ENCODE measurements at regions not wholly inside any gene's neighbourhood (a gene's known extent, or its start where the extent isn't known, plus 50 kb on each side); places are given as distances from the start of the nearest gene placed in this dataset.

DNA sequence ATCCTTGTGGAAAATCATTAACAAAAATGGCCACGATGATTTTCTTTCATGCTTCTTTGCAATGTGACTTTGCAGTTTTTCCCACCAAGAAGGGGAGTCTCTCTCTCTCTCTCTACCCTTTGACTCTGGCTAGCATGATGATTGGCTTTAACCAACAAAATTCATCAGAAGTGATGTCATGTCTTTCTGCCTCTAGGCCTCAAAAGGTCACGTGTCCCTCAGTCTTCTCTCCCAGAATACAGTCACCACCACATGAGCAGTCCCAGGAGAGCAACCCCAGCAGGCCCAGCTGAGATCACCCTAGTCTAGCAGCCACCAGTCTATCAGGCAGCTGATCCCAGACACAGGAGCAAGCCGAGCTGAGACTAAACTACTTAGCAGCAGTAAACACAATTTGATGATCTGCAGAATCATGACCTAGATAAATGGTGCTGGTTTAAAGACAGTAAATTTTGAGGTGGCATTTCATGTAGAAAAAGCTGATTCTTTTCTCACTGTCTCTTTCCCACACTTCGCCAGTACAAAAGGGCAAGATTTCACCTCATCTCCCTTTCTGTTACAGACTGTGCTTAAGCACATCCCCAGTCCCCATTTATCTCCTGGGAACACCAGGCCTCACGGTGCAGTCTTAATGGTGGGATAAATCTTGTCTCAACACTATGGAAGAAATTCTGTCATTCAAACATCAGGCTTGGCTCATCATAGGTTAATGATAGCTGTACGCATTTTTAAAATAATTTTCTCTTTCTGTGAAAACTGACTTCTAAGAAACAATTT, 132.7 kb downstream of the SCG2 start:
- Histone ChIP-seq H3K9ac (ENCODE audit: insufficient read depth, low read length, poor library complexity, severe bottlenecking) (no peak overlapping the region), H3K4me1 (ENCODE audit: control insufficient read depth in 1 of 2, insufficient read depth in 2 of 2, low read length in 2 of 2) (peaks cover 30 to 38% of the 10 kb centered on the region in 2 donors), H3K4me3 (replicated peaks in 1 of 3; ENCODE audit: low read depth in 2 of 3, low read length in 3 of 3) (no peak overlapping the region), H3K4me2 (replicated peaks; ENCODE audit: extremely low read depth, low read length, poor library complexity, severe bottlenecking) (no peak overlapping the region), H3K79me2 (ENCODE audit: insufficient read depth, low read length) (no peaks in the 10 kb centered on the region), H4K20me1 (ENCODE audit: insufficient read depth, low read length) (no peaks in the 10 kb centered on the region), H3K9me3 (replicated peaks in 1 of 2; ENCODE audit: control insufficient read depth in 1 of 2, insufficient read depth in 1 of 2, low read length in 2 of 2) (no peaks in the 10 kb centered on the region), H2AFZ (ENCODE audit: insufficient read depth, low read depth, low read length, poor library complexity, severe bottlenecking) (no peak overlapping the region), H3K27me3 (ENCODE audit: control insufficient read depth in 2 of 2, insufficient read depth in 2 of 2, low read length in 2 of 2) (no peaks in the 10 kb centered on the region), H3K36me3 (replicated peaks in 1 of 2; ENCODE audit: control insufficient read depth in 1 of 2, insufficient read depth in 2 of 2, low read length in 2 of 2) (no peaks in the 10 kb centered on the region), H3K27ac (ENCODE audit: low read depth in 1 of 2, low read length in 2 of 2) (no peak overlapping the region)
- Mint-ChIP-seq H3K4me1 (peaks cover 41% of the 10 kb centered on the region), H3K9me3 (peaks cover 0 to 13% (median 3%) of the 10 kb centered on the region in 7 donors), H3K36me3 (peaks cover 4 to 8% of the 10 kb centered on the region in 2 donors), H3K27me3 (ENCODE audit: low read depth in 3 of 3) (peaks cover 0 to 3% (median 0%) of the 10 kb centered on the region in 3 donors), H3K27ac (no peak overlapping the region), H3K4me3 (no peak overlapping the region)
- DNase-seq = peak in 1 of 3 donors; percentile 43
- TF ChIP-seq, protein P1, sequence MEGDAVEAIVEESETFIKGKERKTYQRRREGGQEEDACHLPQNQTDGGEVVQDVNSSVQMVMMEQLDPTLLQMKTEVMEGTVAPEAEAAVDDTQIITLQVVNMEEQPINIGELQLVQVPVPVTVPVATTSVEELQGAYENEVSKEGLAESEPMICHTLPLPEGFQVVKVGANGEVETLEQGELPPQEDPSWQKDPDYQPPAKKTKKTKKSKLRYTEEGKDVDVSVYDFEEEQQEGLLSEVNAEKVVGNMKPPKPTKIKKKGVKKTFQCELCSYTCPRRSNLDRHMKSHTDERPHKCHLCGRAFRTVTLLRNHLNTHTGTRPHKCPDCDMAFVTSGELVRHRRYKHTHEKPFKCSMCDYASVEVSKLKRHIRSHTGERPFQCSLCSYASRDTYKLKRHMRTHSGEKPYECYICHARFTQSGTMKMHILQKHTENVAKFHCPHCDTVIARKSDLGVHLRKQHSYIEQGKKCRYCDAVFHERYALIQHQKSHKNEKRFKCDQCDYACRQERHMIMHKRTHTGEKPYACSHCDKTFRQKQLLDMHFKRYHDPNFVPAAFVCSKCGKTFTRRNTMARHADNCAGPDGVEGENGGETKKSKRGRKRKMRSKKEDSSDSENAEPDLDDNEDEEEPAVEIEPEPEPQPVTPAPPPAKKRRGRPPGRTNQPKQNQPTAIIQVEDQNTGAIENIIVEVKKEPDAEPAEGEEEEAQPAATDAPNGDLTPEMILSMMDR (IDR thresholded peaks at IDR 0.05) = no peak
- intact Hi-C loops (cut with micrococcal nuclease) = loop anchor here (10.0 kb wide), 2 partner anchors 485 to 495 kb away; partner anchors contain the start of gene MRPL44 (in 1 of the 2)
- 94% methylated on average over 2 of the region's 6 CpGs for WGBS (ENCODE audit: insufficient coverage)

DNA sequence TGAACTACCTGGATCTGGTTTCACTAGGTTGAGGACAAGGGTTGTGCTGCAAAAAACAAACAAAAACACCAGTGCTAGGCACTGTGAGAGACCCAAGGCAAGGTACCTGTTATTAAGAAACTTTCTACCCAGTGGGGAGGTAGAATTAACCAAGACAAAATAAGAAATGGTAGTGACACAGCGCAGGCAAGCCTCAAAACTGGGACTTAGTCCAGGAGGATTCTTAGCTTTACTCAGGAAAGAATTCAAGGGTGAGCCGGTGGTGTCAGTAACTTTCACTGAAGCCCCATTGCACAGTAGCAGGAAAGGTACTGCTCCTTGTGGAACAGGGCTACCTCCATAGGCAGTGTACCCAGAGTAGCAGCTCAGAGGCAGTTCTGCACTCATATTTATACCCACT, 131.6 kb downstream of the SCG2 start:
- Histone ChIP-seq H3K36me3 (replicated peaks in 1 of 2; ENCODE audit: control insufficient read depth in 1 of 2, insufficient read depth in 2 of 2, low read length in 2 of 2) (no peaks in the 10 kb centered on the region), H3K27me3 (ENCODE audit: control insufficient read depth in 2 of 2, insufficient read depth in 2 of 2, low read length in 2 of 2) (no peaks in the 10 kb centered on the region), H3K4me1 (ENCODE audit: control insufficient read depth in 1 of 2, insufficient read depth in 2 of 2, low read length in 2 of 2) (peaks cover 19 to 27% of the 10 kb centered on the region in 2 donors), H3K4me3 (replicated peaks in 1 of 3; ENCODE audit: low read depth in 2 of 3, low read length in 3 of 3) (no peak overlapping the region), H3K9me3 (replicated peaks in 1 of 2; ENCODE audit: control insufficient read depth in 1 of 2, insufficient read depth in 1 of 2, low read length in 2 of 2) (no peaks in the 10 kb centered on the region), H3K4me2 (replicated peaks; ENCODE audit: extremely low read depth, low read length, poor library complexity, severe bottlenecking) (no peak overlapping the region), H2AFZ (ENCODE audit: insufficient read depth, low read depth, low read length, poor library complexity, severe bottlenecking) (no peak overlapping the region), H3K79me2 (ENCODE audit: insufficient read depth, low read length) (no peaks in the 10 kb centered on the region), H3K9ac (ENCODE audit: insufficient read depth, low read length, poor library complexity, severe bottlenecking) (no peak overlapping the region), H4K20me1 (ENCODE audit: insufficient read depth, low read length) (no peaks in the 10 kb centered on the region), H3K27ac (ENCODE audit: low read depth in 1 of 2, low read length in 2 of 2) (no peak overlapping the region)
- H3K9me3 Mint-ChIP-seq = peaks cover 0 to 6% (median 3%) of the 10 kb centered on the region in 7 donors
- no peak overlapping the region for H3K4me3 Mint-ChIP-seq
- TF ChIP-seq, protein P1 (IDR thresholded peaks at IDR 0.05) = no peak
- no peaks in the 10 kb centered on the region for H3K27me3 Mint-ChIP-seq (ENCODE audit: low read depth in 3 of 3)
- no peak for DNase-seq
- WGBS (ENCODE audit: insufficient coverage) = 81% methylated on average over 2 of the region's 2 CpGs
- peaks cover 4 to 6% of the 10 kb centered on the region in 2 donors for H3K36me3 Mint-ChIP-seq
- intact Hi-C loops (cut with micrococcal nuclease) = no loop called here
- H3K27ac Mint-ChIP-seq = no peak overlapping the region
- H3K4me1 Mint-ChIP-seq = peaks cover 29% of the 10 kb centered on the region
